HepG2 (cell line): ENCODE measurements at regions not wholly inside any gene's neighbourhood (a gene's known extent, or its start where the extent isn't known, plus 50 kb on each side); places are given as distances from the start of the nearest gene placed in this dataset.

Experiments used
- ATAC-seq: fragments of 200-7000 bp; cut with Tn5 transposase; 3 replicates; pipeline ENCODE4 v1.9.1; 2020; ENCODE audit warnings: mild to moderate bottlenecking, moderate library complexity
- BruUV-seq: library from RNA; stranded (reverse); fragments of 400-500 nt; replicated peaks from 2 replicates; lab custom pipeline; 2021; lab: Mats Ljungman, UMichigan
- CTCF ChIA-PET: fragments of 300-600 bp; formaldehyde crosslinking; extraction: SDS; loops from one replicate; lab custom pipeline; 2021; ENCODE audit warnings: low total read pairs, inconsistent platforms, low intra/inter-chr PET ratio; lab: Yijun Ruan, JAX
- POLR2A ChIA-PET: fragments of 350-600 bp; sonication (Branson Sonifier 250); formaldehyde crosslinking; loops from one replicate; lab custom pipeline; 2020; ENCODE audit warnings: antibody characterized with exemption, inconsistent platforms; lab: Yijun Ruan, JAX
- DNase-seq: peaks from one replicate; pipeline ENCODE4 v3.0.0-alpha.2; 2015; ENCODE audit warnings: low spot score
- FAIRE-seq: peaks from 3 replicates; lab custom pipeline; 2011; peaks lifted over from hg19 to GRCh38; lab: Jason Lieb, UNC
- H2AFZ ChIP-seq: one replicate; pipeline ENCODE4 v1.6.1; 2011; ENCODE audit warnings: low read length, inconsistent platforms
- H3K27ac ChIP-seq: fragments of 300-600 bp; 3 replicates; pipeline ENCODE4 v1.8.0; 2011; ENCODE audit warnings: mixed run types, mild to moderate bottlenecking, mixed read lengths, low read length, inconsistent platforms; ENCODE audit not compliant: insufficient read depth; ENCODE audit errors: extremely low read length
- H3K27me3 ChIP-seq, 2 experiments: fragments of 200-600 bp in 1 of 2; 2 replicates in 1 of 2; 3 replicates in 1 of 2; pipeline versions ENCODE4 v1.6.0 to v1.8.0; 2011; ENCODE audit warnings: low read length in 2 of 2, mild to moderate bottlenecking in 2 of 2, moderate library complexity in 2 of 2, inconsistent platforms in 1 of 2; ENCODE audit not compliant: insufficient read depth in 2 of 2, control insufficient read depth in 1 of 2
- H3K36me3 ChIP-seq, 2 experiments: fragments of 200-600 bp in 1 of 2; replicated peaks in 1 of 2; 2 replicates in 1 of 2; 3 replicates in 1 of 2; pipeline versions ENCODE4 v1.5.1 to v1.8.0; 2011; ENCODE audit warnings: low read length in 2 of 2, inconsistent platforms in 1 of 2; ENCODE audit not compliant: insufficient read depth in 2 of 2, control insufficient read depth in 1 of 2
- H3K4me1 ChIP-seq: 2 replicates; pipeline ENCODE4 v1.5.1; 2012; ENCODE audit warnings: low read length, inconsistent platforms; ENCODE audit not compliant: insufficient read depth
- H3K4me2 ChIP-seq: 2 replicates; pipeline ENCODE4 v1.6.0; 2011; ENCODE audit warnings: low read depth, low read length, inconsistent platforms
- H3K4me3 ChIP-seq, 3 experiments: fragments of 200-600 bp in 1 of 3; sonication (generic), shearing (Covaris generic) in 1 of 3; replicated peaks in 1 of 3; 2 replicates each; pipeline ENCODE4 v1.5.1; 2011 to 2016; ENCODE audit warnings: low read length in 3 of 3, inconsistent platforms in 2 of 3, low read depth in 2 of 3, mild to moderate bottlenecking in 2 of 3, control low read depth in 1 of 3, mixed read lengths in 1 of 3; ENCODE audit not compliant: insufficient read depth in 1 of 3
- H3K79me2 ChIP-seq: one replicate; pipeline ENCODE4 v1.6.1; 2011; ENCODE audit warnings: low read length, inconsistent platforms; ENCODE audit not compliant: insufficient read depth
- H3K9ac ChIP-seq: 2 replicates; pipeline ENCODE4 v1.6.0; 2011; ENCODE audit warnings: mild to moderate bottlenecking, low read depth, low read length, inconsistent platforms; ENCODE audit not compliant: insufficient read depth
- H3K9me3 ChIP-seq: 2 replicates; pipeline ENCODE4 v1.5.1; 2012; ENCODE audit warnings: mild to moderate bottlenecking, low read length
- H4K20me1 ChIP-seq: 2 replicates; pipeline ENCODE4 v1.6.0; 2011; ENCODE audit warnings: inconsistent platforms, mild to moderate bottlenecking, low read length, moderate library complexity; ENCODE audit not compliant: insufficient read depth
- ELK4 ChIP-seq: sonication (generic); formaldehyde crosslinking; IDR thresholded peaks from 2 replicates; pipeline ENCODE4 v1.9.0; 2021; ENCODE audit warnings: missing genetic modification reagents, borderline replicate concordance
- FOSL2 ChIP-seq: sonication (generic); formaldehyde crosslinking; IDR thresholded peaks from 2 replicates; pipeline ENCODE4 v1.4.0; 2020; ENCODE audit warnings: missing genetic modification reagents
- HNRNPLL ChIP-seq: fragments of 200-400 bp; formaldehyde crosslinking; IDR thresholded peaks from 2 replicates; pipeline ENCODE4 v1.6.1; 2017; ENCODE audit warnings: mild to moderate bottlenecking, low read depth, low read length; ENCODE audit not compliant: poor library complexity, severe bottlenecking
- JUND ChIP-seq: sonication (generic); formaldehyde crosslinking; IDR thresholded peaks from 2 replicates; pipeline ENCODE4 v1.8.0; 2022; ENCODE audit warnings: mild to moderate bottlenecking, missing genetic modification reagents
- MTA3 ChIP-seq: sonication (generic); formaldehyde crosslinking; IDR thresholded peaks from 2 replicates; pipeline ENCODE4 v1.4.0; 2020; ENCODE audit warnings: missing genetic modification reagents
- MTF2 ChIP-seq: sonication (generic); formaldehyde crosslinking; IDR thresholded peaks from 2 replicates; pipeline ENCODE4 v1.5.0; 2020; ENCODE audit warnings: missing genetic modification reagents, borderline replicate concordance
- NFE2 ChIP-seq: sonication (generic); formaldehyde crosslinking; IDR thresholded peaks from 2 replicates; pipeline ENCODE4 v1.4.0; 2020; ENCODE audit warnings: missing genetic modification reagents
- NFE2L2 ChIP-seq: fragments of 150-350 bp; IDR thresholded peaks from 2 replicates; pipeline ENCODE4 v1.6.1; 2014; ENCODE audit warnings: low read length
- PAWR ChIP-seq: sonication (generic); formaldehyde crosslinking; IDR thresholded peaks from 2 replicates; pipeline ENCODE4 v1.4.0; 2020; ENCODE audit warnings: missing genetic modification reagents, mild to moderate bottlenecking, borderline replicate concordance
- RAD51 ChIP-seq: fragments of 450-650 bp; IDR thresholded peaks from 2 replicates; pipeline ENCODE4 v1.6.1; 2016; ENCODE audit warnings: borderline replicate concordance
- TRIM24 ChIP-seq: sonication (generic); formaldehyde crosslinking; IDR thresholded peaks from 2 replicates; pipeline ENCODE4 v1.8.0; 2022; ENCODE audit warnings: mild to moderate bottlenecking, missing genetic modification reagents
- ZNF549 ChIP-seq: sonication (generic); formaldehyde crosslinking; IDR thresholded peaks from 2 replicates; pipeline ENCODE4 v1.5.0; 2020; ENCODE audit warnings: missing genetic modification reagents
- WGBS: methylation state at CpG from one replicate; pipeline ENCODE4 v1.1.6; 2017; ENCODE audit warnings: low lambda C conversion rate; 5-methylcytosine and 5-hydroxymethylcytosine counted together
- in situ Hi-C: cut with HindIII; loops from 2 replicates; pipeline ENCODE4 v1.10.0; 2017; ENCODE audit warnings: low pct_unique_long_range_greater_than_20kb; ENCODE audit not compliant: extremely low pct_ligation_motif_present
- intact Hi-C: fragments of 100-400 bp; cut with micrococcal nuclease; formaldehyde crosslinking; loops from one replicate; pipeline ENCODE4 v1.10.0; 2022; ENCODE audit not compliant: unreplicated experiment
- TF ChIP-seq, protein P1 (sequence below): IDR thresholded peaks from 2 replicates; pipeline ENCODE4 v1.6.1; 2012; ENCODE audit warnings: low read depth, low read length, improper control_type of control experiment
- TF ChIP-seq, protein P2 (sequence below): sonication (generic); formaldehyde crosslinking; IDR thresholded peaks from 2 replicates; pipeline ENCODE4 v1.8.1; 2022; ENCODE audit warnings: mild to moderate bottlenecking, missing genetic modification reagents
- TF ChIP-seq, protein P3 (sequence below): sonication (generic); formaldehyde crosslinking; IDR thresholded peaks from 2 replicates; pipeline ENCODE4 v1.4.0; 2020; ENCODE audit warnings: missing genetic modification reagents, borderline replicate concordance

GRCh38 chr10:105761576-105762260, 1120.6 kb downstream of the SORCS3 start:
- 4% methylated on average over 4 of the region's 4 CpGs for WGBS
- ChIA-PET CTCF (no interaction called here), POLR2A (no interaction called here)
- Histone ChIP-seq H4K20me1 (no peaks in the 10 kb centered on the region), H3K4me3 (no peak overlapping the region), H2AFZ (no peak overlapping the region), H3K9me3 (peaks cover 13% of the 10 kb centered on the region; the same call in 1 of the 2 replicates), H3K4me1 (no peaks in the 10 kb centered on the region), H3K27me3 (no peaks in the 10 kb centered on the region), H3K4me2 (no peak overlapping the region), H3K27ac (no peak overlapping the region), H3K79me2 (no peaks in the 10 kb centered on the region), H3K9ac (no peak overlapping the region), H3K36me3 (no peaks in the 10 kb centered on the region)
- no TSS peak for BruUV-seq
- DNase-seq, result no peak
- FAIRE-seq, result no peak
- intact Hi-C loops (no loop called here), in situ Hi-C loops (no loop called here)
- TF ChIP-seq RAD51 (no peak), TRIM24 (no peak), PAWR (CRISPR knock-in tag) (no peak), FOSL2 (CRISPR knock-in tag) (no peak), NFE2 (no peak), NFE2L2 (no peak), ZNF549 (CRISPR knock-in tag) (no peak), MTA3 (no peak), JUND (CRISPR knock-in tag) (no peak), ELK4 (CRISPR knock-in tag) (no peak), HNRNPLL (no peak), MTF2 (CRISPR knock-in tag) (no peak)
- TF ChIP-seq, protein P1, sequence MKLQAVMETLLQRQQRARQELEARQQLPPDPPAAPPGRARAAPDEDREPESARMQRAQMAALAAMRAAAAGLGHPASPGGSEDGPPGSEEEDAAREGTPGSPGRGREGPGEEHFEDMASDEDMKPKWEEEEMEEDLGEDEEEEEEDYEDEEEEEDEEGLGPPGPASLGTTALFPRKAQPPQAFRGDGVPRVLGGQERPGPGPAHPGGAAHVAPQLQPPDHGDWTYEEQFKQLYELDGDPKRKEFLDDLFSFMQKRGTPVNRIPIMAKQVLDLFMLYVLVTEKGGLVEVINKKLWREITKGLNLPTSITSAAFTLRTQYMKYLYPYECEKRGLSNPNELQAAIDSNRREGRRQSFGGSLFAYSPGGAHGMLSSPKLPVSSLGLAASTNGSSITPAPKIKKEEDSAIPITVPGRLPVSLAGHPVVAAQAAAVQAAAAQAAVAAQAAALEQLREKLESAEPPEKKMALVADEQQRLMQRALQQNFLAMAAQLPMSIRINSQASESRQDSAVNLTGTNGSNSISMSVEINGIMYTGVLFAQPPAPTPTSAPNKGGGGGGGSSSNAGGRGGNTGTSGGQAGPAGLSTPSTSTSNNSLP, result no peak
- TF ChIP-seq, protein P2, sequence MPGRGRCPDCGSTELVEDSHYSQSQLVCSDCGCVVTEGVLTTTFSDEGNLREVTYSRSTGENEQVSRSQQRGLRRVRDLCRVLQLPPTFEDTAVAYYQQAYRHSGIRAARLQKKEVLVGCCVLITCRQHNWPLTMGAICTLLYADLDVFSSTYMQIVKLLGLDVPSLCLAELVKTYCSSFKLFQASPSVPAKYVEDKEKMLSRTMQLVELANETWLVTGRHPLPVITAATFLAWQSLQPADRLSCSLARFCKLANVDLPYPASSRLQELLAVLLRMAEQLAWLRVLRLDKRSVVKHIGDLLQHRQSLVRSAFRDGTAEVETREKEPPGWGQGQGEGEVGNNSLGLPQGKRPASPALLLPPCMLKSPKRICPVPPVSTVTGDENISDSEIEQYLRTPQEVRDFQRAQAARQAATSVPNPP (CRISPR knock-in tag), result no peak
- TF ChIP-seq, protein P3, sequence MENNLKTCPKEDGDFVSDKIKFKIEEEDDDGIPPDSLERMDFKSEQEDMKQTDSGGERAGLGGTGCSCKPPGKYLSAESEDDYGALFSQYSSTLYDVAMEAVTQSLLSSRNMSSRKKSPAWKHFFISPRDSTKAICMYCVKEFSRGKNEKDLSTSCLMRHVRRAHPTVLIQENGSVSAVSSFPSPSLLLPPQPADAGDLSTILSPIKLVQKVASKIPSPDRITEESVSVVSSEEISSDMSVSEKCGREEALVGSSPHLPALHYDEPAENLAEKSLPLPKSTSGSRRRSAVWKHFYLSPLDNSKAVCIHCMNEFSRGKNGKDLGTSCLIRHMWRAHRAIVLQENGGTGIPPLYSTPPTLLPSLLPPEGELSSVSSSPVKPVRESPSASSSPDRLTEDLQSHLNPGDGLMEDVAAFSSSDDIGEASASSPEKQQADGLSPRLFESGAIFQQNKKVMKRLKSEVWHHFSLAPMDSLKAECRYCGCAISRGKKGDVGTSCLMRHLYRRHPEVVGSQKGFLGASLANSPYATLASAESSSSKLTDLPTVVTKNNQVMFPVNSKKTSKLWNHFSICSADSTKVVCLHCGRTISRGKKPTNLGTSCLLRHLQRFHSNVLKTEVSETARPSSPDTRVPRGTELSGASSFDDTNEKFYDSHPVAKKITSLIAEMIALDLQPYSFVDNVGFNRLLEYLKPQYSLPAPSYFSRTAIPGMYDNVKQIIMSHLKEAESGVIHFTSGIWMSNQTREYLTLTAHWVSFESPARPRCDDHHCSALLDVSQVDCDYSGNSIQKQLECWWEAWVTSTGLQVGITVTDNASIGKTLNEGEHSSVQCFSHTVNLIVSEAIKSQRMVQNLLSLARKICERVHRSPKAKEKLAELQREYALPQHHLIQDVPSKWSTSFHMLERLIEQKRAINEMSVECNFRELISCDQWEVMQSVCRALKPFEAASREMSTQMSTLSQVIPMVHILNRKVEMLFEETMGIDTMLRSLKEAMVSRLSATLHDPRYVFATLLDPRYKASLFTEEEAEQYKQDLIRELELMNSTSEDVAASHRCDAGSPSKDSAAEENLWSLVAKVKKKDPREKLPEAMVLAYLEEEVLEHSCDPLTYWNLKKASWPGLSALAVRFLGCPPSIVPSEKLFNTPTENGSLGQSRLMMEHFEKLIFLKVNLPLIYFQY (CRISPR knock-in tag), result no peak
- ATAC-seq, result no peak
